ENCODE measurements at regions not wholly inside any gene's neighbourhood (a gene's known extent, or its start where the extent isn't known, plus 50 kb on each side); places are given as distances from the start of the nearest gene placed in this dataset.
"Not testable (repeated sequence)": the region's sequence is repeated elsewhere in the genome, so short reads cannot be mapped to it uniquely, and the experiment has no call there.

- DNase-seq, result no peak
These were observed 279.5 kb downstream of the RND3 start for GRCh38 chr2:150207979-150208378.

- no peak for DNase-seq
These were observed 283.0 kb downstream of the RND3 start for GRCh38 chr2:150204451-150204850.

GRCh38 chr2:150194816-150195215 lies 292.7 kb downstream of the RND3 start:
- DNase-seq, result not testable (repeated sequence)

- DNase-seq, result no peak
These were observed 294.8 kb downstream of the RND3 start for GRCh38 chr2:150192701-150193100.

- no peak for DNase-seq
These were observed 296.1 kb downstream of the RND3 start for GRCh38 chr2:150191349-150191748.

- DNase-seq, result no peak
These were observed 296.9 kb downstream of the RND3 start for GRCh38 chr2:150190546-150190945.

GRCh38 chr2:150188800-150189199 lies 298.7 kb downstream of the RND3 start:
- DNase-seq, result no peak

- DNase-seq, result no peak
These were observed 299.3 kb downstream of the RND3 start for GRCh38 chr2:150188177-150188576.

- DNase-seq, result no peak
These were observed 304.8 kb downstream of the RND3 start for GRCh38 chr2:150182566-150183235.

GRCh38 chr2:150178591-150178990 lies 308.9 kb downstream of the RND3 start:
- DNase-seq, result no peak

GRCh38 chr2:150174971-150175421 lies 312.5 kb downstream of the RND3 start:
- DNase-seq, result no peak

- no peak for DNase-seq
These were observed 313.2 kb downstream of the RND3 start for GRCh38 chr2:150174056-150174805.

GRCh38 chr2:150171065-150171548 lies 316.4 kb downstream of the RND3 start:
- no peak for DNase-seq

- no peak for DNase-seq
These were observed 318.2 kb downstream of the RND3 start for GRCh38 chr2:150169237-150169629.

- no peak for DNase-seq
These were observed 318.8 kb downstream of the RND3 start for GRCh38 chr2:150168595-150169236.

- no peak for DNase-seq
These were observed 319.8 kb downstream of the RND3 start for GRCh38 chr2:150167711-150168110.

GRCh38 chr2:150166313-150167051 lies 321.0 kb downstream of the RND3 start:
- peak; percentile 47 for DNase-seq

GRCh38 chr2:150165988-150166312 lies 321.5 kb downstream of the RND3 start:
- no peak for DNase-seq

- DNase-seq, result peak; percentile 23
These were observed 322.0 kb downstream of the RND3 start for GRCh38 chr2:150165442-150165841.

GRCh38 chr2:150162241-150162942 lies 325.1 kb downstream of the RND3 start:
- no peak for DNase-seq

- no peak for DNase-seq
These were observed 327.4 kb downstream of the RND3 start for GRCh38 chr2:150160058-150160457.

- no peak for DNase-seq
These were observed 328.2 kb downstream of the RND3 start for GRCh38 chr2:150159300-150159699.

- DNase-seq, result no peak
These were observed 330.6 kb downstream of the RND3 start for GRCh38 chr2:150156876-150157275.
